SK-N-SH (cell line): ENCODE measurements at regions not wholly inside any gene's neighbourhood (a gene's known extent, or its start where the extent isn't known, plus 50 kb on each side); places are given as distances from the start of the nearest gene placed in this dataset.

ENCODE experiments used
- CTCF ChIA-PET: fragments of 300-600, 350-600 bp; formaldehyde crosslinking; extraction: SDS; loops from one replicate; lab custom pipeline; 2021; lab: Yijun Ruan, JAX
- POLR2A ChIA-PET: fragments of 350-600 bp; sonication (Branson Sonifier 250); formaldehyde crosslinking; extraction: SDS; loops from one replicate; lab custom pipeline; 2020; ENCODE audit warnings: antibody characterized with exemption, inconsistent platforms; lab: Yijun Ruan, JAX
- DNase-seq: peaks from one replicate; pipeline ENCODE4 v3.0.0; 2012
- H2AFZ ChIP-seq: fragments of 200-600 bp; sonication (generic); 2 replicates; pipeline ENCODE4 v1.8.1; 2016; ENCODE audit warnings: antibody characterized with exemption, mild to moderate bottlenecking, low read depth
- H3F3A ChIP-seq: fragments of 200-600 bp; sonication (generic); replicated peaks from 2 replicates; pipeline ENCODE3; 2016; ENCODE audit warnings: antibody characterized with exemption, mild to moderate bottlenecking; ENCODE audit not compliant: insufficient read depth
- H3K27ac ChIP-seq, 2 experiments: fragments of 200-500 bp in 1 of 2; fragments of 200-600 bp in 1 of 2; sonication (Bioruptor generic) in 1 of 2; sonication (generic), shearing (Covaris generic) in 1 of 2; 2 replicates each; pipeline versions ENCODE4 v1.5.1 to v1.6.1; 2014 to 2016; ENCODE audit warnings: low read depth in 2 of 2, inconsistent platforms in 1 of 2, low read length in 1 of 2, mild to moderate bottlenecking in 1 of 2, mixed read lengths in 1 of 2
- H3K27me3 ChIP-seq: fragments of 200-600 bp; sonication (generic), shearing (Covaris generic); 2 replicates; pipeline ENCODE4 v1.6.1; 2016; ENCODE audit warnings: mixed run types; ENCODE audit not compliant: insufficient read depth
- H3K36me3 ChIP-seq, 2 experiments: fragments of 200-500 bp in 1 of 2; fragments of 200-600 bp in 1 of 2; sonication (Bioruptor generic) in 1 of 2; sonication (generic) in 1 of 2; replicated peaks in 1 of 2; 2 replicates each; pipeline versions ENCODE3 to v1.5.1; 2014 to 2016; ENCODE audit warnings: low read length in 1 of 2, mild to moderate bottlenecking in 1 of 2; ENCODE audit not compliant: insufficient read depth in 2 of 2, control insufficient read depth in 1 of 2
- H3K4me1 ChIP-seq, 2 experiments: fragments of 200-500 bp in 1 of 2; fragments of 200-600 bp in 1 of 2; sonication (Bioruptor generic) in 1 of 2; sonication (generic), shearing (Covaris generic) in 1 of 2; 2 replicates each; pipeline versions ENCODE4 v1.5.1 to v1.6.1; 2014 to 2016; ENCODE audit warnings: low read depth in 1 of 2, low read length in 1 of 2, mixed run types in 1 of 2; ENCODE audit not compliant: insufficient read depth in 2 of 2, control insufficient read depth in 1 of 2
- H3K4me2 ChIP-seq: fragments of 200-600 bp; sonication (generic), shearing (Covaris generic); 2 replicates; pipeline ENCODE4 v1.6.1; 2017; ENCODE audit warnings: mixed run types
- H3K4me3 ChIP-seq, 2 experiments: fragments of 200-500 bp in 1 of 2; fragments of 200-600 bp in 1 of 2; sonication (Bioruptor generic) in 1 of 2; sonication (generic), shearing (Covaris generic) in 1 of 2; 2 replicates each; pipeline versions ENCODE4 v1.5.1 to v1.8.1; 2014 to 2016; ENCODE audit warnings: low read depth in 2 of 2, inconsistent platforms in 1 of 2, low read length in 1 of 2, mild to moderate bottlenecking in 1 of 2, mixed read lengths in 1 of 2, moderate library complexity in 1 of 2
- H3K79me2 ChIP-seq: fragments of 200-600 bp; sonication (generic); 2 replicates; pipeline ENCODE4 v1.8.1; 2017; ENCODE audit warnings: mild to moderate bottlenecking; ENCODE audit not compliant: insufficient read depth
- H3K9ac ChIP-seq: fragments of 200-600 bp; sonication (generic); 2 replicates; pipeline ENCODE4 v1.6.1; 2017; ENCODE audit warnings: mixed run types
- H3K9me2 ChIP-seq: fragments of 200-600 bp; sonication (generic); 2 replicates; pipeline ENCODE4 v1.6.1; 2017; ENCODE audit warnings: mixed run types
- H3K9me3 ChIP-seq: fragments of 200-600 bp; sonication (generic); 2 replicates; pipeline ENCODE4 v1.6.1; 2017; ENCODE audit warnings: mixed run types, mild to moderate bottlenecking, moderate library complexity
- H4K20me1 ChIP-seq: fragments of 200-600 bp; sonication (generic); 2 replicates; pipeline ENCODE4 v1.6.1; 2017; ENCODE audit warnings: mild to moderate bottlenecking, mixed run types; ENCODE audit not compliant: insufficient read depth
- CTCF ChIP-seq: fragments of 200-600 bp; sonication (generic); IDR thresholded peaks from 2 replicates; pipeline ENCODE4 v1.6.1; 2017; ENCODE audit warnings: antibody characterized with exemption, mild to moderate bottlenecking, moderate library complexity
- ELF1 ChIP-seq: IDR thresholded peaks from 2 replicates; pipeline ENCODE4 v1.4.0; 2012
- EP300 ChIP-seq, 2 experiments: IDR thresholded peaks; 2 replicates each; pipeline versions ENCODE4 v1.4.0 to v1.6.1; 2012; ENCODE audit warnings: borderline replicate concordance in 1 of 2, low read depth in 1 of 2, low read length in 1 of 2
- FOSL2 ChIP-seq: IDR thresholded peaks from 2 replicates; pipeline ENCODE4 v1.4.0; 2012; ENCODE audit warnings: low read depth, mild to moderate bottlenecking, moderate library complexity, borderline replicate concordance
- GABPA ChIP-seq: IDR thresholded peaks from 2 replicates; pipeline ENCODE4 v1.4.0; 2012; ENCODE audit warnings: low read depth, mild to moderate bottlenecking
- MAX ChIP-seq: IDR thresholded peaks from 2 replicates; pipeline ENCODE4 v1.4.0; 2012; ENCODE audit warnings: low read depth
- MXI1 ChIP-seq: IDR thresholded peaks from 2 replicates; pipeline ENCODE4 v1.6.1; 2012; ENCODE audit warnings: mild to moderate bottlenecking, low read depth, low read length, improper control_type of control experiment
- POLR2AphosphoS5 ChIP-seq: IDR thresholded peaks from 2 replicates; pipeline ENCODE4 v1.6.1; 2012; ENCODE audit warnings: low read depth, low read length
- RCOR1 ChIP-seq: fragments of 150-350 bp; IDR thresholded peaks from 2 replicates; pipeline ENCODE4 v1.6.1; 2017; ENCODE audit warnings: antibody characterized with exemption, low read length
- RFX5 ChIP-seq: IDR thresholded peaks from 2 replicates; pipeline ENCODE4 v1.6.1; 2012; ENCODE audit warnings: mild to moderate bottlenecking, improper control_type of control experiment, low read length
- RXRA ChIP-seq: IDR thresholded peaks from 2 replicates; pipeline ENCODE4 v1.4.0; 2012; ENCODE audit warnings: low read depth, mild to moderate bottlenecking, borderline replicate concordance
- TCF12 ChIP-seq: IDR thresholded peaks from 2 replicates; pipeline ENCODE4 v1.4.0; 2012
- TEAD4 ChIP-seq: IDR thresholded peaks from 2 replicates; pipeline ENCODE4 v1.4.0; 2012; ENCODE audit warnings: mild to moderate bottlenecking, borderline replicate concordance; ENCODE audit not compliant: insufficient read depth
- WGBS: methylation state at CpG from one replicate; pipeline ENCODE4 v1.1.6; 2017; ENCODE audit warnings: low lambda C conversion rate; 5-methylcytosine and 5-hydroxymethylcytosine counted together
- TF ChIP-seq, protein P1 (sequence below): IDR thresholded peaks from 2 replicates; pipeline ENCODE4 v1.6.1; 2012; ENCODE audit warnings: mild to moderate bottlenecking, low read depth, low read length, moderate library complexity

GRCh38 chr2:60067006-60067405, 486.4 kb downstream of the BCL11A start:
- no peaks in the 10 kb centered on the region for H3K9me3 ChIP-seq
- no peak overlapping the region for H2AFZ ChIP-seq
- no peak overlapping the region for H3K4me3 ChIP-seq
- WGBS = 28% methylated on average over 3 of the region's 3 CpGs
- ChIA-PET CTCF (no interaction called here), POLR2A (no interaction called here)
- 0 out of 2 replicates have a peak, but pooled peaks cover 3% of the 10 kb centered on the region for H3K9me2 ChIP-seq
- no peak overlapping the region for H3K4me2 ChIP-seq
- H3K36me3 ChIP-seq = no peaks in the 10 kb centered on the region
- TF ChIP-seq RCOR1 (peak; percentile 33; the same call in 1 of the 2 replicates), GABPA (no peak), TEAD4 (no peak), RFX5 (no peak), CTCF (no peak), POLR2AphosphoS5 (no peak), ELF1 (no peak), TCF12 (no peak), EP300 (IDR thresholded peaks at IDR 0.05; ENCODE audit: borderline replicate concordance in 1 of 2, low read depth in 1 of 2, low read length in 1 of 2) (peak in 1 of 2 experiments; percentile 40; a peak in 1 of 4 replicates), MXI1 (no peak), FOSL2 (no peak), MAX (no peak), RXRA (no peak)
- TF ChIP-seq, protein P1, sequence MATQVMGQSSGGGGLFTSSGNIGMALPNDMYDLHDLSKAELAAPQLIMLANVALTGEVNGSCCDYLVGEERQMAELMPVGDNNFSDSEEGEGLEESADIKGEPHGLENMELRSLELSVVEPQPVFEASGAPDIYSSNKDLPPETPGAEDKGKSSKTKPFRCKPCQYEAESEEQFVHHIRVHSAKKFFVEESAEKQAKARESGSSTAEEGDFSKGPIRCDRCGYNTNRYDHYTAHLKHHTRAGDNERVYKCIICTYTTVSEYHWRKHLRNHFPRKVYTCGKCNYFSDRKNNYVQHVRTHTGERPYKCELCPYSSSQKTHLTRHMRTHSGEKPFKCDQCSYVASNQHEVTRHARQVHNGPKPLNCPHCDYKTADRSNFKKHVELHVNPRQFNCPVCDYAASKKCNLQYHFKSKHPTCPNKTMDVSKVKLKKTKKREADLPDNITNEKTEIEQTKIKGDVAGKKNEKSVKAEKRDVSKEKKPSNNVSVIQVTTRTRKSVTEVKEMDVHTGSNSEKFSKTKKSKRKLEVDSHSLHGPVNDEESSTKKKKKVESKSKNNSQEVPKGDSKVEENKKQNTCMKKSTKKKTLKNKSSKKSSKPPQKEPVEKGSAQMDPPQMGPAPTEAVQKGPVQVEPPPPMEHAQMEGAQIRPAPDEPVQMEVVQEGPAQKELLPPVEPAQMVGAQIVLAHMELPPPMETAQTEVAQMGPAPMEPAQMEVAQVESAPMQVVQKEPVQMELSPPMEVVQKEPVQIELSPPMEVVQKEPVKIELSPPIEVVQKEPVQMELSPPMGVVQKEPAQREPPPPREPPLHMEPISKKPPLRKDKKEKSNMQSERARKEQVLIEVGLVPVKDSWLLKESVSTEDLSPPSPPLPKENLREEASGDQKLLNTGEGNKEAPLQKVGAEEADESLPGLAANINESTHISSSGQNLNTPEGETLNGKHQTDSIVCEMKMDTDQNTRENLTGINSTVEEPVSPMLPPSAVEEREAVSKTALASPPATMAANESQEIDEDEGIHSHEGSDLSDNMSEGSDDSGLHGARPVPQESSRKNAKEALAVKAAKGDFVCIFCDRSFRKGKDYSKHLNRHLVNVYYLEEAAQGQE = no peak
- no peaks in the 10 kb centered on the region for H3F3A ChIP-seq
- peak; percentile 30 for DNase-seq
- no peak overlapping the region for H3K9ac ChIP-seq
- H3K27me3 ChIP-seq = no peaks in the 10 kb centered on the region
- H3K79me2 ChIP-seq = no peaks in the 10 kb centered on the region
- H3K4me1 ChIP-seq = peaks cover 0 to 8% of the 10 kb centered on the region in 2 experiments; a peak in 2 of 4 replicates
- no peak overlapping the region for H3K27ac ChIP-seq
- no peaks in the 10 kb centered on the region for H4K20me1 ChIP-seq
